ENCODE measurements at regions not wholly inside any gene's neighbourhood (a gene's known extent, or its start where the extent isn't known, plus 50 kb on each side); places are given as distances from the start of the nearest gene placed in this dataset.
"Not testable (repeated sequence)": the region's sequence is repeated elsewhere in the genome, so short reads cannot be mapped to it uniquely, and the experiment has no call there.

DNA sequence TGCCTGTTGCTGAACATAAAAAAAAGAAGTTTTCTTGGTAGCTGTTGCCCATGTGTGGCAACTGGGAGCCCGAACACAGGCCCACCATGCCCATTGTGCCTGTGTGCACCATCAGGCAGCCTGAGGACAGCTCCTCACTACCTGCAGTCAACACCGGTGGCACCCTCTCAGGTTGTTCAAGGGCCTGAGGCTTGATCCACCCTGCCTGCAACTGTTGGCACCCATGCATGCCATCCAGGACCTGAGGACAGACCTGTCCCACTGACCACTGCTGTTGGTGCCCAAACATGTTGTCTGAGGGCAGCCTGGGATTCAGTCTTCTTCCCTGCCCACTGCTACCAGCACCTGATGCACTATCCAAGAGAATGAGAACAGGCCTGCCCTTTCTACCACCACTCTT is 661.1 kb upstream of the ZNF804A start:
- no peak for DNase-seq

DNA sequence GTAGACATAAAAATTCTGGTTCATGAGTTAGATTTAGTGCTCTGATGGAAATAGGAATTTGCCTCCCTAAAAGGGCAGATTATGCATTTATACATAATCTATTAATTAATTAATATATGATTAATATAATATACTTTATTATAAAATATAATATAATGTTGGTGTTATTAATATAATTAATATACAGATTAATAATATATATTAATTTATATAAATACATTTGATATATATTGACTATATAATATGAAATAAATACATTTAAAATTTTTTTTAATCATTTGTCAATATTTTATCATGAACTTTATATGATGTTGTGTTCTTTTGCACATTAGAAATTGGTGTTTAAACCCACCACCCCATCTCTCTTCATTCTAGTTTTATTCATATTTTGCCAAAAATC is 652.1 kb upstream of the ZNF804A start:
- no peak for DNase-seq

DNA sequence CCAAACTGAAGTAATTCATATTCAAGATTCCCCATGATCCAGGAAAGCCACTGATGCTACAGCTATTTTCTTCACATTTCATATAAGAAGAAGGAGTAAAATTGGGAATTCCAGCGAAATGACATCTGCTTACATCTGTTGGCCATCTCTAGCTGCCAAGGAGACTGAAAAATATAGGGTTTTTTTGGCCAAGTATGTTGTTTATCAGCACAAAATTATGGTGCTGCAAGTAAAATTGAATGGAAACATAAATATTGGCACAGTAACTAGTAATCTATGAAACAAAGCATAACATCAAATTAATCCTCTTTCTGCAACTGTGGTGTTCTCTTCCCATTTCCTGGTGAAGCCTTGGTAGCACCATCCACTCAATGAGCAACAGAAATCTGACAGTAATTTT is 649.5 kb upstream of the ZNF804A start:
- no peak for DNase-seq

DNA sequence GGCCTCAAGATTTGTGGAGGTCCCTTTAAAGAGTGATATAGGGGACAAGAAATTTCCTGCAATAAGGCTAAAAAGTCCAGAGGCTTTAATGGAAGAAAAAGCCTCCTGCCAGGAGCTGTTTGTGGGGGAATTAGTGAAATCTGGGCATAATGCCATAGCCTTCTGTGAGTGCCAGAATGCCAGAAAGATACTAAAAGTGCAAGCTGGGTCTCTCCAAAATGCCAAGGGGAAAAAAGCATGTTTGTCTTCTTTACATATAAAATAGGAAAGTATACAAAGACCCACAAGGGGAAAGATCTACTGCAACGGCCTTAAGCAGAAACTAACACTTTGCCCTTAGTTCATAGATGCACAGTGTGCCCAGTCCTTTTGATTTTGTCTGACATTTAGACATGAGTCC is 647.7 kb upstream of the ZNF804A start:
- no peak for DNase-seq

GRCh38 chr2:183951630-183952029 is 646.7 kb upstream of the ZNF804A start:
- no peak for DNase-seq

GRCh38 chr2:183952741-183953140 is 645.6 kb upstream of the ZNF804A start:
- no peak for DNase-seq

DNA sequence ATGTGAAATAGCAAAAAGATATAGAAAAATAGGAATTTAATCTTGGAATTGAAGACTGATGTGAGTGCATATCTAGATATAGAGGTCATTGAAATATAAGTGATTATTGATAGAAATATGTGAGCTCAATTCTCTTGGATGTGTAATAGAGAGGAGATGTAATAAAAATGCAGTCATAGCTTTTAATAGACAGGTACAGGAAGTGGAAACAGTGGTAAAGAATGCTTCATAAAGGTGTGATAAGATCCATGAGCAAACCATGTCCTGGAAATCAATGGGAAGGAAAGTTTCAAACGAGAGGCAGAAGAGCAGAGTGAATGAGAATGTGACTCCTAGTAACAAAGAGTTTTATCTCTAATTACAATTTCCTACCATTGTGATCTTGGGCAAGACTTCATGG is 634.7 kb upstream of the ZNF804A start:
- no peak for DNase-seq

DNA sequence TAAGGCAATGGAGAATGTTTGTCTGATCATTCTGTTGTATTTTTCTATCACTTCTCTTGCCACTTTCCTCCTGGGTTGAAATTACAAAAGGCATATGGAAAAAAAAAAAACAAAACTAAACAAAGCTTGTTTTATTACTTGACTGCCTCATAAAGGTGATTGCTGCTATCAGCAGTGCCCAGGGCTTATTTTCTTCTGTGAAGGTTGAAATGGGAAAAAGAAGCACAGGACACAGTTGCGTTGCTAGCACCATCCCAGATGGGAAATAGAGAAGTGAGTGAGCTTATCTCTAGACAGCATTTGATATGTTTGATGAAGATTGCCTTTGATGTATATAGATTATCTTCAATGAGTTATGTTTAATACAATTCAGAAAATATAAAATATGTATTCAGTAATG is 633.8 kb upstream of the ZNF804A start:
- DNase-seq, result no peak

DNA sequence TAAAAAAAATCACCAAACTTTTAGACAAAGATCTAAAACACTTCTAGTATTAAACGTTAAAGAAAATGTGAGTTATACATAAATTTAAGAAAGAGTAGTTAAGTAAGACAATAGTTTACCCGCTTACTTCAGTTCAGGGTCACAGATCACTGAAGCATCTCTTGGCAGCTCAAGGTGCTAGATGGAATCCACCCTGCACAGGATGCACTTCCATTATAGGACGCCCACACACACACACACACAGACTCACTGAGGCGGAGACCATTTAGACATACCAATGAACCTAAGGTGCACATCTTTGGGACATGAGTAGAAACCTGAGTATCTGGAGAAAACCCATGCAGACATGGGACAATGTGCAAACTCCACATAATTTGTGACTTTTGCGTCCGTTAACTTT is 630.6 kb upstream of the ZNF804A start:
- no peak for DNase-seq

- DNase-seq, result not testable (repeated sequence)
Measured at GRCh38 chr2:183975676-183976075, 622.7 kb upstream of the ZNF804A start.

DNA sequence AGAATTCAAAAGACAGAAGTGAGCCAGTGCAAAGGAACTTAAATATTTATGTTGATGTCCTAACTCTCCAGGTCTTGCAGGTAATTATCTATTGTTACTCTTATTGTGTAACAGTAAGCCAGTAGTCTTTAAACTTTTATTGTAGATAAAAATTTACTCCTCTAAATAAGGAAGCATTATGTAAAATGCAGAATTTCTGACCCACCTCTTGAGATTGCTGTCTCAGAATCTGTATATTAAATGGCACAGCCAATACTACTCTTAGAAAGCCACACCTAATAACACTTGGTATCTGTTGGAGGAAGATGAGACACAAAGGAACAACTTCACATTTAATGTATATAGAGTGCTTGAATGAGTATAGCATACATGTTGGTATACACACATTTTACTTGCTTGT is 613.5 kb upstream of the ZNF804A start:
- no peak for DNase-seq

DNA sequence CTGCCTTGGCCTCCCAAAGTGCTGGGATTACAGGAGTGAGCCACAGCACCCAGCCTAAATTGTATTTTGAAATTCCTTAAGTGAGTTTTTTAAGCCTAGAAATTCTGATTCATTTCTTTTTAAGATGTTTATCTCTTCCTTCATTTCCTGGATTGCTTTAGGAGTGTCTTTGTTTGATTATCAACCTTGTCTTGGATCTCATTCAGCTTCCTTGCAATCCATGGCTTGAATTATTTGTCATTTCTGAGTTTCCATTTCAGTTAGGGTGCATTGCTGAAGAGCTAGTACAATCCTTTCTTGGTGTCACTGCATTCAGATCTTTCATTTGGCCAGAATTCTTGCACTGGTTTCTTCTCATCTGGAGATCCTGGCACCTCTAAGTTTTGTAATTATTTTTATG is 606.4 kb upstream of the ZNF804A start:
- DNase-seq, result no peak

DNA sequence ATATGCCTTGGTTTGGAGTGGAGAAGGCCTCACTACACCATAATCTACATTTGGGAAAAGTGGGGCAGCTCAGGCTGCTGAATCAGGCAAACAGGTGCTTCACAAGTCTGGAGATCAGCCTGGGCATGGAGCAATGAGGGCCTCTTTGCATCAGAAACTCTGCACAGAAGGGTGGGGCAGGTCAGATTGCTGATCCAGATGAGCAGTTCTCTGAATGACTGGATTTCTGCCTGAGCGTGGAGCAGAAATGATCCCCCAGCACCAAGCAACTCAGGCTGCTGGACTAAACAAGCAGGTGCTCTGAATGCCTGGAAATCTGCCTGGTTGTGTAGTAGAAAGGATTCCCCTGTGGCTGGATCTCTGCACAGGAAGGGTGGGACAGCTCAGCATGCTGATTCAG is 605.3 kb upstream of the ZNF804A start:
- no peak for DNase-seq

GRCh38 chr2:183995632-183996031 is 602.7 kb upstream of the ZNF804A start:
- DNase-seq, result no peak

DNA sequence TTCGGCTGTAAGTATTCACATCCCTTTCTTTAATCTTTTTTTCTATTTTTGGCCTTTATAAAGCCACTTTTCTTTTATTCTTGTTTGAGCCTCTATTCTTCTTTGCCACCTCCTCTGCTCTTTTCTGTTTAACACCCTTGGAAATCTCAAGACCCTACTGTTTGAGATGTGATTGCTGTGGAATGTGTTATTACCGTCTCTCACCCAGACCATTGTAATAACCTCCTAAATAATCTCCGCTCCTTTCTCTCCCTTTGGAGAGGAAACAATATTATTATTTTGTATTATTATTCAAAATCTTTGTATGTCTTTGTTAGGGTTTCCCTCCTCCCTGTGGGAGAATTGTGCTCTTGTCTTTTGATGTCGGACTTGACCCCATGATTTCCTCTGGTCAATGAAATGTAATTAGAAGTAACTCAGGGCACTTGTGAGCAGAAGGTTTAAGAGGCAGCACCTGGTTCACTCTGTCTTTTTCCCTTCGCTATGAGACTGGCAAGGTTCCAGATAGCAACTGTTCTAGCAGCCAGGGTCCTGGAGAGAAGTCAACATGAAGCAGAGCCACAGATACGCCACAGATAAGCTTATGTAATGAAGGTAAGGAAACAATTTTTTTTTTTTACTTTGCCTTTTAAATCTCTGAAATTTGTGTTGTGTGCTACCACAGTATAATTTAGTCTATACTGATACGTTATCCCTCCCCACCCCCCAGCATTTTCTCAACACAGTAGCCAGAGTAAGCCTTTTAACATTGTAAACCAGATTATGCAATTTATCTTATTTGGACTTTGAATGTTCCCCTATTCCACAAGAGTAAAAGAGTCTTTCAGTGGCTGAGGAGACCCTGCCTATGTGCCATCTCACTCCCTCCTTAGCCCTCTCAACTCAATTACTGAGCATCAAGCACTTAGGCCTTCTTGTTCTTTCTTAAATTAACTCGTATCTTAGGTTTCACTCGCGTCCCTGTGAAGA is 601.2 kb upstream of the ZNF804A start:
- DNase-seq, result no peak

DNA sequence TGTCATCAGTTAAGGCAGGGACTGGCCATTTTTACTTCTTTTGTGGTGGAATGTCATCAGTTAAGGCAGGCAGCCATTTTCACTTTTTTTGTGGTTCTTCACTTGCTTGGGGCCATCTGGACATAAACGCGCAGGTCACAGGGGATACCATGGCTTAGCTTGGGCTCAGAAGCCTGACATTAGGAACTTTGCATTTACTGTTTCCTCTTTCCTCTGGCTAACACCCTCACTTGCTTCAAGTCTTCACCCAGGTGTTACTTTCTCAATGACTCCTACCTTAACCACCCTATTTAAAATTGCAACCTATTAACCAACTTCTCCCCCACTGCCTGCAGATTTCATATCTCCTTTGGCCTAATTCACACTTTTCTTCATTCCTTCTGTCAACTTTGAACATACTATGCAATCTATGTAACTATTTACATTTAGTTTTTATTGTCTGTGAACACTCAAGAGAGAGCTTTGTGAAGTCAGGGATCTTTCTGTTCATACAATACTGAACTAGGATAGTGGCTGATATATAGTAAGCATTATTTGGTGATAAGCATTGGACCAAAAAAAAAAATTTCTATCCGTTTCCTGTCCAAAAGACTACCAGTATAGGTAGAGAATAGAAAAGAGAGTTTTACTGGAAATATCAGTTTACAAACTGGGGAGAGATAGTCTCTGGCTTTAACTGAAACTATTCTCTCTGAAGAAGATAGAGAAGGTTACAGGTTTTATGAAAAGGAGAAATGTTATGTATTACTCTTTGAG is 600.1 kb upstream of the ZNF804A start:
- DNase-seq, result no peak

DNA sequence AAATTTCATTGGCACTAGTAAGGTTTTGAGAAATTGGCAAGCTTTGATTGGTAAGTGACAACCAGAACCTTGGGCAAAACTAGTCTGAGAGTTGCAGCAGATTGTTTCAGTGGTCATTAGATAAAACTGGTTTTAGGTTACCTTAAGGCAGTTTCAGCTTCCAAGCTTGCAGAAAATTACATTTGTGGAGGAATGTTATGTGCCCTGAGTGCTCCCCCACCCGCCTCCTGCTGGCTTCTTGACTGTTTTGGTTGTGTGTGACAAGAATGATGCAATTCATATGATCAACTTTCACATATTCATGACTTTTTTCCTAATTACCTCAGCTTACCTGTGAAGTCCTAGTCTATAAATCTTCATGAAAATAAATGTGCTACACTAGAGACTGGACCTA is 599.5 kb upstream of the ZNF804A start:
- no peak for DNase-seq

DNA sequence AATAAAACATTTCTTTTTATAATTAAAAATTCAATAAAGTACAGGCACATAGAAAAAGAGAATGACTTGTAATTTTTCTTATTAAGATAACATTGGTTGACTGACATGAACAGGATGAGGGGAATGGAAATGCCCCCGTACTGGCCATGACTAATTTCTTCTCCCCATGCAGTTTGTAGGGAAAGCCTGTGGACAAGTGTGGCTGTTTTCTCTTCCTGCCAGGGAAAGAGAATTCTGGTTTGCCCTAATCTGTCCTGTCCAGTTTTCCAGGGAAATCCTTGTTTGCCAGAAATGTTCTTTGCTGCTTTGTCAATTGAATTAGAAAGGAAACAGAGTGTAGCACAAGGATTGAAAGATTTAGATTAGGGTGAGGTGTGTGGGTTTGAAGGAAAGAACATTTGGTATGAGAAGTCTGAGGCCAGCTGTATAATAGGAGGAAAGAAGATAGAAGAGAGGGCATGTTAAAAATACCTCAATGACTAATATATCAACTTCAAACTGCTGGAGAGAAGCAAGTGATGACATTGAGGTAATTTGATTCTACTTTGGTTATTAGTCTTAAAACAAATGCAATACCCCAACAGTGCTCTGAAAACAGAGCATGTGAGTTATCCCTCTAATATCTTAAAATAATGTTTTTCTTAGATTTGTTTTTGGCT is 593.9 kb upstream of the ZNF804A start:
- no peak for DNase-seq

- DNase-seq, result no peak
Measured at GRCh38 chr2:184004948-184005672, 593.2 kb upstream of the ZNF804A start.

- no peak for DNase-seq
Measured at GRCh38 chr2:184006998-184007397, 591.3 kb upstream of the ZNF804A start.

DNA sequence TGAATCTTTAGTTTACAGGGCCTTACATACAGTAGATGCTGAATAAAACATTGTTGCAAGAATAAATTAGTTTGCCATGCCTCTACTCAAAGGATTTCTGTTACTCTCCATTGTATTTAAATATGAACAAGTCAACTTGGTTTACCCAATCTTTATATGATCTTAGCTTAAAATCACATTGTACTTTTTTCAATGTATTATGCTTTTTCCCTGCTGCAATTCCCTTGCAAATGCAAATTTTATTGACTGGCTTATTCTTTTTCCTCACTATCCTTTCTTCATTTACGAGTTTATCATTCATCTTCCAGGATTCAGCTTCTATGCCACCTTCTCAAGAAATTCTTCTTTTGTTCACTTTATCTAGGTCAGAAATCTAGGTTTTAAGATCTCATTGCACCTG is 571.4 kb upstream of the ZNF804A start:
- no peak for DNase-seq

DNA sequence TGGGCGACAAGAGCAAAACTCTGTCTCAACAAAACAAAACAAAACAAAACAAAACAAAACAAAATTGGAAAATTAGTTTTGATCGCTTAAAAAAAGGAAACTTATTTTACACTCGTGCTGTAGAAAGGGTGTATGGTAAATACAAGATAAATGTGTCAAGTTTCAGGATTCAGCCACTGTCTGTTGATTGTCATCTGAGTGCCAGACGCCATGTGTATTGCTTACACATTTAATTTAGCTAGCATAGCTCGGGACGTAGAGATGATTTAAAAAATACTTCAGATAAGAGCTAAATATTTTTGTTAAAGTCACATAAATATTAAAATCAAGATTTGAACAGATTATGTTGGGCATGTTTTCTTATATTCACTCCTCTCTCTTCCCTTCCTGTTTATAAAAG is 568.1 kb upstream of the ZNF804A start:
- DNase-seq, result no peak

GRCh38 chr2:184030989-184031388 is 567.3 kb upstream of the ZNF804A start:
- DNase-seq, result no peak

Measured in activated CD4-positive, alpha-beta T cell treated with anti-CD3 and anti-CD28 coated beads, Interleukin-2, Interleukin-6, amounts not matched to agents 100 ng/mL and 50 ng/mL, durations not matched to agents 16 hours and 8 hours (primary cell).